22Rv1 (cell line): ENCODE measurements at regions not wholly inside any gene's neighbourhood (a gene's known extent, or its start where the extent isn't known, plus 50 kb on each side); places are given as distances from the start of the nearest gene placed in this dataset.

Source experiments
- ZFX ChIP-seq: fragments of 450-650 bp; IDR thresholded peaks from 2 replicates; pipeline ENCODE4 v1.6.1; 2017; ENCODE audit warnings: antibody characterized with exemption, borderline replicate concordance
- TF ChIP-seq, protein P1 (sequence below): fragments of 450-650 bp; IDR thresholded peaks from 2 replicates; pipeline ENCODE4 v1.5.1; 2017; ENCODE audit warnings: mild to moderate bottlenecking

DNA sequence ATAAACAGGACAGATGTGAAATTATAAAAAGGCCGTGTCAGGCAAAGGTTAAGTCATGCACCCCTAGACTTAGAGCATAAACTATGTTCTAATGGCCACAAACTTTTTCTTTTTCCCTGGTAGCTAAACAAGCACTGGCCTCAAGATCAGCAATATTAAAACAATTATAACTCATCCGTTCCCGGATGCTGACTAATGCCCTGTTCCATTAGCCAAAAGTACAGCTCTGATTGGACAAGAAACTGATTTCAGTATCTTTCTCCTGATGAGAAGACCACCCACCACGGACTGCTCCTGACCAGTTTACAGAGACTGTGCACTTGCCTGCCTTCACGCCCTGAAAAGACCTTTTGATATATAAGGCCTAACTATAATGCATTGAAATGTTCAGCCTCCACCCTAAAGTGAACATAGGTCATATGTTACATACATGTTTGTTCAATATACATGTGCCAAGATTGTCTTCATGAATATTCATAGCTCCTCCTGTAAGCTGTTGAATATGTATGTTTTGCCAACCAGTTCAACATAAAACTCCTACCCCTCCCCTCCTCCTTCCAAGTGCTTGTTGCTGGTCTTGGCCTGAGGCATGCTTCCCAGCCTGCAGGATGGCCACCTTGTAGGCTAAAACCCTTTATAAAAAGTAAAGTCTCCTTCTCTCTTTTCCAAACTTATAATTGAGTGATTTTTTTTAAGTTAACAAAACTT, 162.0 kb downstream of the IPO8 start:
- TF ChIP-seq, protein P1, sequence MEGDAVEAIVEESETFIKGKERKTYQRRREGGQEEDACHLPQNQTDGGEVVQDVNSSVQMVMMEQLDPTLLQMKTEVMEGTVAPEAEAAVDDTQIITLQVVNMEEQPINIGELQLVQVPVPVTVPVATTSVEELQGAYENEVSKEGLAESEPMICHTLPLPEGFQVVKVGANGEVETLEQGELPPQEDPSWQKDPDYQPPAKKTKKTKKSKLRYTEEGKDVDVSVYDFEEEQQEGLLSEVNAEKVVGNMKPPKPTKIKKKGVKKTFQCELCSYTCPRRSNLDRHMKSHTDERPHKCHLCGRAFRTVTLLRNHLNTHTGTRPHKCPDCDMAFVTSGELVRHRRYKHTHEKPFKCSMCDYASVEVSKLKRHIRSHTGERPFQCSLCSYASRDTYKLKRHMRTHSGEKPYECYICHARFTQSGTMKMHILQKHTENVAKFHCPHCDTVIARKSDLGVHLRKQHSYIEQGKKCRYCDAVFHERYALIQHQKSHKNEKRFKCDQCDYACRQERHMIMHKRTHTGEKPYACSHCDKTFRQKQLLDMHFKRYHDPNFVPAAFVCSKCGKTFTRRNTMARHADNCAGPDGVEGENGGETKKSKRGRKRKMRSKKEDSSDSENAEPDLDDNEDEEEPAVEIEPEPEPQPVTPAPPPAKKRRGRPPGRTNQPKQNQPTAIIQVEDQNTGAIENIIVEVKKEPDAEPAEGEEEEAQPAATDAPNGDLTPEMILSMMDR, result no peak
- no peak for TF ChIP-seq ZFX
